CD4-positive, alpha-beta T cell treated with Interleukin-15 for 4 hours (primary cell): ENCODE measurements at regions not wholly inside any gene's neighbourhood (a gene's known extent, or its start where the extent isn't known, plus 50 kb on each side); places are given as distances from the start of the nearest gene placed in this dataset.
"Not testable (repeated sequence)": the region's sequence is repeated elsewhere in the genome, so short reads cannot be mapped to it uniquely, and the experiment has no call there.

Source experiments
- DNase-seq: peaks from one replicate; pipeline ENCODE4 v3.0.0-alpha.2; 2020; ENCODE audit warnings: low spot score

- DNase-seq, result no peak
Observed at GRCh38 chrX:25442499-25442898, 426.7 kb upstream of the ARX start.

DNA sequence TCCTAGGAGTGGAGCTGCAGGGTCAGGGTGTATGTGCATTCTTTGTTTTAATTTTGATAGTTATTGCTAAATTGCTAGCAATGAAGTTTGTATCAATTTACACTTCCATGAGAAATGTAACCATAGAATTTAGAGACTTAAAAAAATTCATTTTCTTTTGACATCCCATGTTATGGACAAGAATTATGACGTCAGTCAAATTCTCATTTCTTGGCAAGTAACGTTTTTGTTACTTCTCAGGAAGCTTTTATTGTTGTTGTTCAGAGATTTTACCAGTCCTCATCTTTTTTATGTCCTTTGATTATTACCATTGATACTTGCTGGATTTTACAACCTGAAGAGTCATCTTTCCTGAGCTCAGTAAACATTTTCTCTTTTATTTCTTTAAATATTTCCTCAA, 417.5 kb upstream of the ARX start:
- DNase-seq, result no peak

DNA sequence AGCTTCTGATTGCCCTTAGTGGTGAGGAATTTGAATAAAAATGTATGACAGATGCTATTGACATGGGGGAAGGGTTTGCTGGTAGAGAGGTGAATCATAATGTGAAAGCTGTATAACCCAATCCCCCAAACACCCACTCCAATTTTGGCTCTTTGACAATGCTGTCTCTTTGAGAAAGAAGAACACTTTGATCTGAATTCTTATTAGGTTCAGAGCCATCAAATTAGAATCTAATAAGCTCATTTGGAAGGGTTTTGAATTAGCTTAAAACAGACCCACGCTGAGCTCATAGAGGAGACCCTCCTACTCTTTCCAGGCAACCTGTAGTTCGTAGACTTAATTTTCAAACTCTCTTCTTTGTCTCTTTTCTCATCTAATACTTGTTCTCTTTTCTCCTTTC, 416.6 kb upstream of the ARX start:
- DNase-seq, result no peak

DNA sequence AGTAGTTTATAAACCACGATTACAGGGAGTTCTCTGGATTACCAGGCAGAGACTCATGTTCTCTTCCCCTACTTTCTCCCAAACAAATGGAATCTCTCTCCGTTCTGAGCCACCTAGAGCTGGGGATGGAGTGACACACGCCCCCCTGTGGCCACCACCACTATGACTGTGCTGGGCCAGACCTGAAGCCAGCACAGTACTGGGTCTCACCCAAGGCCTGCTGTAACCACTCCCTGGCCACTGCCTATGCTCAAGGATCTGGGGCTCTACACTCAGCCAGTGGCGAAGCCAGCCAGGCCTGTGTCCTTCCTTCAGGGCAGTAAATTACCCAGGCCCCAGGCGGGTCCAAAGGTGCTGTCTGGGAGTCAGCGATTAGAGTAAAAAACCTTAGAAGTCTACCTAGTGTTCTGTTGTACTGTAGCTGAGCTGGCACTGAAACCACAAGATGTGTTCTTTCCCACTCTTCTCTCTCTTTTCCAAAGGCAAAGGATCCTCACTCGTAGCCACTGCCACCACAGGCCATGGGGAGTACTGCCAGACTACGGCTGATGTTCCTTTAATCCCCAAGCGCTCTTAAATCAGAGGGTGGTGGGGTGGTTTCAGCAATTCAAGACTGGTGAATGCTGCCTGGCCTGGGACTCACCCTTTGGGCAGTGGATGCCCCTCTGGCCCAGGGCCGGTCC, 412.2 kb upstream of the ARX start:
- no peak for DNase-seq

DNA sequence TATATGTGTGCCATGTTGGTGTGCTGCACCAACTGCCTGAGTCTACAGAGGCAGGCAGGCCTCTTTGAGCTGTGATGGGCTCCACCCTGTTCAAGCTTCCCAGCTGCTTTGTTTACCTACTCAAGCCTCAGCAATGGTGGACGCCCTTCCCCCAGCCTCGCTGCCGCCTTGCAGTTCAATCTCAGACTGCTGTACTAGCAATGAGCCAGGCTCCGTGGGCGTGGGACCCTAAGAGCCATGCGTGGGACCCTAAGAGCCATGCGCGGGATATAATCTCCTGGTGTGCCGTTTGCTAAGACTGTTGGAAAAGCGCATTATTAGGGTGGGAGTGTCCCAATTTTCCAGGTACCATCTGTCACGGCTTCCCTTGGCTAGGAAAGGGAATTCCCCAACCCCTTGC, 388.4 kb upstream of the ARX start:
- DNase-seq, result not testable (repeated sequence)

DNA sequence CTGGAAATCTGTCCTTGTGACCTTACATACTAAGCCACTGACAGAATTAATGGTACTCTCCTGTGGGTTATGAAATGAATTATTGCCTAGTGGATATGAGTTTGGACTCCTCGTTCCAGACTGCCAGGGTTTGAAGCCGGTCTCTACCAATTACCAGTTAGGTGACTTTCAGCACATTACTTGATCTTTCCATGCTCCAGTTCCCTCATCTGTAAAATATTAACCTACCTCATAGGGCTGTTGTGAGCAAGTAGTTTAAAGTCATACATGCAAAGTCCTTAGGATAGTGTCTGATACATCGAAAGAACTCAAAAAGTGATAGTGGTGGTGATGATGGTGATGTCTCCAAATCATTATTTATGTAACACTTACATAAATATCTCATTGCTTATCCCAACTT, 373.5 kb upstream of the ARX start:
- no peak for DNase-seq

- no peak for DNase-seq
Observed at GRCh38 chrX:25383196-25383595, 367.4 kb upstream of the ARX start.

DNA sequence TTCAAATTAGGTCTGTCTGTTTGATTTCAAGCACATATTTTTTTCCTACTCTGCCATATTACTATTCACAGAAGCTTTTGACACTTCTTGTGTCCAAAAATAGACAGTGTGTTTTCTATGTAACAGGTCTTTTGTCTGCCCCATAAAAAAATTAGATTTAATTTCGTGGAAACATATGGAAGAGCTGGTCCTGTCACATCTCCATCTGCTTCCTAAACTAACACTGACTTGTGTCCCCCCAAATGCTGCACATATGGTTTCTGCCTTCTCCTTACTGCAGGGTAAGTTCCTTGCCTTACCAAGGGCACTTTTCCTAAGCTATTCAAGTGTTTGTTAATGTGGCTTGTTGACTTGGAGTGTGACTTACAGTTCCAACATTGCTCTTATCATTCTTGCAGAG, 340.7 kb upstream of the ARX start:
- no peak for DNase-seq

DNA sequence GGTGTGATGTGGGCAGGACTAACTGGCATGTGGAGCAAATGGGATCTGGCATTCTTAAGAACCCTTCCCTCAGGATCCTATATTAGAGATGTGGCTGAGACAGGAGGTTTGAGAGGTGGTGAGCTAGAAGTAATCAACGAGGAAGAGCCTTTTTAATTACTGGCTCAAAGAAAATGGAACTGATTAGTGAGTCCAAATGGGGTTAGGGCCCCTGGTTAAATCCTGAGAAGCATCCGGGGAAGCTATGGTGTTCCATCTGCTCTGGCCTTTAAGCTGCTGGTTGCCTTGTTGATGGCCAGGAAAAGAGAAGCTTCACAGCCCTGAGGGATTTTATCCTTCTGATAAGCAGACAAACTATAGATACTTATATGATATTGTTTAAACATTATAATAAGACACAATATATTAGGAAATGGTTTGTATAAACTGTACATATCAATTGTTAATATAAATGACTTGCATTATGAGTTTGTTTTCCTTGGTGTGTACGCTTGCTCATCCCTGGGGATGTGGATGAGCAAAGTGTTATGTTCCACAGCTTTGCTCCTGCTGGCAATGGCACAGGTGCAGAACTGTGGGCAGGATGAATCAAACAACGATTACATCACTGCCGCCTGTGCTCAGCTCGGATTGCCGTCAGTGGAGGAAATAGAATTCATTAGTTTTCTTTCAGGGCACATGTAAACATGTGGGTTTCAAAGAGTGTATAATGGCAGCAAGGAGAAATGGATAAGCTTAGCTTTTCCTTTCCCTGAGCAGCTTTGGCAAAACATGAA, 328.6 kb upstream of the ARX start:
- no peak for DNase-seq

DNA sequence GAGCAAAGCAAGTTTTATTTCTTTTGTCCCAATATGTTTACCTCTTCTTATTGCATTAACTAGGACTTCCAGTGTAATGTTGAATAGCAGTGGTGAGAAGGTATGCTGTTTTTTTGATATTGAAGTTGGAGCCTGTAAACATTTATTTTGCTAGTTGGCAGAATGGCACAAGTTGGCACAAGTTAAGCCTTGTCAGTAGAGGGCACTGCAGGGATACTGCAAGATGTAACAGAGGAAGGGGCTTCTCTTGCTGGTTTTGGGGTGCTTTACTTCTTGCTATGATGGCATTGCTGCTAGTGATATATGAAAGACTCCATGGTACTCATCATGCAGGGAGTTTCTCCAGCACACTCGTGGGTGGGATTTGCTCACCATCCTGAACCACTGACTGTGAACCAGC, 327.3 kb upstream of the ARX start:
- DNase-seq, result no peak

- DNase-seq, result no peak
Observed at GRCh38 chrX:25337841-25338240, 322.1 kb upstream of the ARX start.

- DNase-seq, result no peak
Observed at GRCh38 chrX:25300994-25301393, 285.2 kb upstream of the ARX start.

DNA sequence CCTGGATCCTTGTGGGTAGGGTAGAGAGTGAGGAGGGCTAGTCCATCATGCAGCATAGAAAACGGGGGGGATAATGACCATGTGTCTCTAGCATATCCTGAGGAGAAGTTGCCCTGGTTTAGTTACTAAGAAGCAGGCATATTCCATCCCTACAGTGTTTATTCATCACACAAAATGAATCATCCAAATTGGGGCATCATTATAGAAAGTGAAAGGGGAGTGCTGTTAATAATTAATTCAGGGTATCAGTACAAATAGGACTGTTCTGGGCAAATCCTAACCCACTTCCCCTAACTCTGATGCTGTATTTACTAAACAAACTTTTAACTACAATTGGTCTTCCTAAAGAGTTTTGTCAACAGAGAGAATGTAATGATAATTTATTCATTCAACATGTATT, 281.1 kb upstream of the ARX start:
- DNase-seq, result no peak

- DNase-seq, result no peak
Observed at GRCh38 chrX:25295466-25295865, 279.7 kb upstream of the ARX start.

- DNase-seq, result no peak
Observed at GRCh38 chrX:25290132-25290531, 274.4 kb upstream of the ARX start.

DNA sequence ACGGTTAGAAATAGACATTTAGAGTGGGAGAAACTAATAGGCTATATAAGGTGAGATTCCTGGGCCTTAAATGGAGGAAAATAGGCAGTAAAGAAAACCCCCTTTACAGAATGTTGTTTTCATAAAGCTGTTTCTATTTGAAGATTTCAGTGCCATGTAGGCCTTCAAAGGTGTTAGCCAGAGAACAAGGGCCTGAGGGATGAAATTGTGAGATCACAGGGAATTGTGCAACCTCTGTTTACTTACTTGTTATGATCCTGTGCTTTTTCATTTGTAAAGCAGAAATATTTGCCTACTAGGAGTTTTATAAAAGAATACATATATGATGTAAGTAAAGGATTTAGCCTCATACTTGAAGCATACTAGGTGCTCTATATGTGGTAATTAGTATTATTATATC, 272.9 kb upstream of the ARX start:
- DNase-seq, result no peak

DNA sequence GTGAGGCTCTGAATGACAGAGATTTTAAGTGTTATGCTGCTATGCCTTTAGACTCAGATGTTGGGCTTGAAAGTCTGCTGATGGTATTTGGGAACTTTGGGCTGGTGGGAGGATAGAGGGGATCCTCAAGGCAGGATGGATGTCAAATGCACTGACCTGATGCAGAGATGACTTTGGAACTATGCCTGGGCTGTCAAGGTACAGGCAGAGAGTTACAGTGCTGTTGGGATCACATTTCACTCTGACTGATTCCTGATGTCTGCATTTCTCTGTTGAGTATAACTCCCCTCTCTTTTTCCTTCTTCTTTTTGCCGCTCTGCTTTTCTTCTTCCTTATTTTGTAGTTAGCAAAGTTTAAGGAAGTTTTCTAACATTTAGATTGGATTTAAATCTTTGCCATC, 271.8 kb upstream of the ARX start:
- no peak for DNase-seq

- no peak for DNase-seq
Observed at GRCh38 chrX:25285598-25285997, 269.8 kb upstream of the ARX start.

DNA sequence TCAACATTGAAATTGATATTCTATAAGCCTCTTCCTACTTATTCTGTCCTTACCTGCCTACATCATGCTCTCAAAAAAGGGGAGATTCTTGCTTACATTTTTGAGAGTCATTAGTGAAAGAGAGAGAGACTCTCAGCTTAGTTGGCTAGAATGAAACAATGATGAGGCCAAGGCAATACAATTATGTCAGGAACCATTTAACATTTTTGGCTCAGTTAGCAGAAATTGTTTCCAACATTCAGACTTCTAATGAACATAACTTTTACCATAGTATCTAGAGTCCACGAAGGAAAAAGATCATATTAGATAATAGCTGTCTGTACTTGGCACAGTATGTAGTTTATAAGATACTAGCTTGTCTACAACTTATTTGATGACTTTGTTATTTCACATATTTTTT, 263.7 kb upstream of the ARX start:
- DNase-seq, result no peak

DNA sequence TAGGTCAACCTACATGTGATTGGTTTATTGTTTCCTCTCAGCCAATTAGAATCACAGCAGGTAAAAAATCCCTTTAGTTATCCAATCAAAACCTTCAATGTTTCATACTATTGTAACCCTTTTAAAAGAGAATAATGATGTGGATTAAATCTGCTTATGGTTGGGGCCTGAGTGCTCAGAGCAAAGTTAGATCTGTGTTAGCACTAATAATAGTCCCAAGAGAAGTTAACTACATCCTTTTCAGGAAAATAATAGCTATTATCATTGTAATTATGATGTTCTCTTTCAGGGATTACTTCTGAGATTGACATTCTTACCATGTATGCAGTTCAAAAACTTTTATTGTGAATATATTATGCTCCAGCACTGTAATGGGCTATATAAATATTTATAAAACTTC, 262.6 kb upstream of the ARX start:
- no peak for DNase-seq

DNA sequence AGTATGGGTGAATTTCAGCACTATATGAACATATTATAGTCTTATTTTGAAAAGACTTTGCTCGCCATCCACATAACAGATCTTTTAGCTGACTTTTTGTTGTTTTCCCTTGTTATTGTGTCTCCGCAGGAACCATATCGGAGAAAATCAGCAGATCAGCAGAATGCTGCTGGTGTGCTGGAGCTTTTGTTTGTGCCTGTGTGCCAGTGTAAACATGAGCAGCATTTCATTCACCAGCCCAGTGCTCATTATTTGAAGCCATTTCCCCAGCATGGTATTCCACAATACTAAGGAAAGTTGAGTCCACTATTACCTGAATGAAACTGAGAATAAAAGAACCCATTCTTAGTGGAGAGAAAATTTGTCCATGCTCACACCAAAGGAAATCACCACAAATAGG, 261.8 kb upstream of the ARX start:
- no peak for DNase-seq

DNA sequence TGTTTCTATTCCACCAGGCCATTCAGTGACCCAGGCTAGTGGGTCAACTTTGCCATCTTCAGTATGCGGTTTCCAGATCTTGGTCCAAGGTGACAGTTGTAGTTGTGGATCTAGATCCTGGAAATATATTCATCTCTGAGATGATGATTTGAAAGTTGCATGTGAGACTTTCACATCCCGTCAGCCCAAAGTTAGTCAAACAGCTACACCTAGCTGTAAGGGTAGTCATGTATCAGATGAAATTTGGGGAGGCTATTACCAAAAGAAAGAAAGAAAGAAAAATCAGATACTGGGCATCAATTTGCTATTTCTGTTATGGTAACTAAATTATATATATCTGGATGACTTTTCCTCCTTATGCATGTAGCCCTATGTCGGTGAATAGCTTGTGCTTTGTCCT, 259.4 kb upstream of the ARX start:
- DNase-seq, result no peak

- no peak for DNase-seq
Observed at GRCh38 chrX:25241461-25241860, 225.7 kb upstream of the ARX start.

DNA sequence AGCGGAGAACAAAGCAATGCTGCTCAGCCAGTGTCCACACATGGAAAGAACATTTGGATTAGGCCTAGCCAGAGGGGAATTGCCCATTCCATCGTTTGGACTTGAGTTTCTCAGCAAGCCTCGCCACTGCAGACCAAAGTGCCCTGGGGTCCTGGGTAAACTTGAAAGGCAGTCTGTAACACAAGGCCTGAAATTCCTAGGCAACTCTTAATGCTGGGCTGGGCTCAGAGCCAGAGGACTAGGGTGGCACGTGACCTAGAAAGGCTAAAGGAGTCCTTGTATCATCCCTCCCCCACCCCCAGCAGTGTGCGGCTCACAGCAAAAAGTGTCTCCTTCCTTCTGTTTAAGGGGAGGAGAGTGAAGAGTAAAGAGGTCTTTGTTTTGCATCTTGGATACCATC, 210.4 kb upstream of the ARX start:
- DNase-seq, result no peak
